Gastrocnemius medialis (tissue), 4 donors: ENCODE measurements at regions not wholly inside any gene's neighbourhood (a gene's known extent, or its start where the extent isn't known, plus 50 kb on each side); places are given as distances from the start of the nearest gene placed in this dataset.

Experiments
- CTCF ChIP-seq, 5 experiments: fragments of 450-650 bp in 3 of 5; fragments of 200-600 bp in 2 of 5; sonication (generic) in 2 of 5; IDR thresholded peaks in 4 of 5; conservative IDR thresholded peaks in 1 of 5; 1 replicate in 4 of 5; 2 replicates in 1 of 5; pipeline ENCODE4 v1.5.1; 2016 to 2019; ENCODE audit warnings: antibody characterized with exemption in 5 of 5, mild to moderate bottlenecking in 3 of 5, moderate library complexity in 3 of 5
- POLR2A ChIP-seq, 2 donors: fragments of 450-650 bp; IDR thresholded peaks; one replicate each; pipeline ENCODE4 v1.6.1; 2017; ENCODE audit warnings: antibody characterized with exemption in 2 of 2, mild to moderate bottlenecking in 2 of 2, moderate library complexity in 2 of 2

GRCh38 chr20:51221791-51222408 is 199.0 kb upstream of the KCNG1 start:
- TF ChIP-seq CTCF (IDR thresholded peaks at IDR 0.05 in 4 of 5, conservative IDR thresholded peaks at IDR 0.05 in 1 of 5) = no peak
- TF ChIP-seq POLR2A (IDR thresholded peaks at IDR 0.05) = no peak
